ENCODE measurements at regions not wholly inside any gene's neighbourhood (a gene's known extent, or its start where the extent isn't known, plus 50 kb on each side); places are given as distances from the start of the nearest gene placed in this dataset.

DNA sequence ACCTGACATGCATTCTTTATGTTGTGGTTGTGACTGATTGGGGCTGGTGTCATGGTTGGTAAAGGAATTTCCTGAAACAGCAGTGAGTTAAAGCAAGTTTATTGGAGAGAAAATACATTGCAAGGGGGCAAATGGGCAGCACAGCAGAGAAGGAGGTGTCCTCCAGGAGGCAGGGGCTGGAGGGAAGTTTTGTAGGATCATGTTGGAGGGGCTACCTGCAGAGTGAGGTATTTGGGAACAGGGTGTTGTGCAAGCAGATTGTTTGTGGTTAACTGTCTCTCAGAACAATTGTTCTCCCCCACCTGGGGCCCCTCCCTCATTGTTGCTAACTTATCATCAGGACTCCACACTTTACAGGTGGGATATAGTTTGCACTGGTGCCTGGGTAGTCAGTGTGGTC, 196.0 kb downstream of the NSUN3 start:
- Histone ChIP-seq H3K4me1 (replicated peaks in 1 of 4; ENCODE audit: control insufficient read depth in 3 of 4, insufficient read depth in 4 of 4, low read length in 3 of 4) (peaks cover 0 to 4% (median 0%) of the 10 kb centered on the region in 4 experiments; a peak in 2 of 7 replicates), H2BK20ac (ENCODE audit: low read length) (no peak overlapping the region), H2AK5ac (ENCODE audit: low read depth, low read length) (no peak overlapping the region), H3K18ac (ENCODE audit: extremely low read depth, low read length) (no peak overlapping the region), H3K9me3 (ENCODE audit: insufficient read depth in 2 of 2, low read depth in 1 of 2, low read length in 1 of 2) (no peaks in the 10 kb centered on the region), H4K20me1 (replicated peaks in 1 of 2; ENCODE audit: control insufficient read depth in 1 of 2, insufficient read depth in 2 of 2, low read length in 2 of 2) (no peaks in the 10 kb centered on the region), H3K27ac (ENCODE audit: low read depth, low read length) (no peak overlapping the region), H2BK5ac (ENCODE audit: low read depth, low read length) (no peak overlapping the region), H3K79me2 (ENCODE audit: control insufficient read depth in 1 of 2, insufficient read depth in 2 of 2, low read length in 2 of 2) (no peaks in the 10 kb centered on the region), H2BK15ac (ENCODE audit: low read length) (no peak overlapping the region), H2BK12ac (ENCODE audit: low read depth, low read length) (no peak overlapping the region), H3K36me3 (ENCODE audit: control insufficient read depth in 2 of 4, insufficient read depth in 4 of 4, low read length in 3 of 4) (no peaks in the 10 kb centered on the region), H3K79me1 (ENCODE audit: low read depth, low read length) (no peaks in the 10 kb centered on the region), H3K4ac (replicated peaks; ENCODE audit: insufficient read length, low read depth, low read length) (no peak overlapping the region), H3K4me3 (ENCODE audit: extremely low read depth in 1 of 4, insufficient read depth in 2 of 4, low read depth in 3 of 4, low read length in 4 of 4) (no peak overlapping the region), H3K9ac (replicated peaks in 1 of 4; ENCODE audit: extremely low read depth in 1 of 4, low read depth in 3 of 4, low read length in 3 of 4) (no peak overlapping the region), H2BK120ac (replicated peaks; ENCODE audit: low read depth, low read length) (no peak overlapping the region), H2AFZ (ENCODE audit: low read length) (no peak overlapping the region), H3K14ac (ENCODE audit: insufficient read length) (no peak overlapping the region), H4K5ac (ENCODE audit: insufficient read length, low read depth, low read length) (no peak overlapping the region), H3K23me2 (ENCODE audit: low read depth, low read length) (no peaks in the 10 kb centered on the region), H3K27me3 (replicated peaks in 1 of 4; ENCODE audit: control insufficient read depth in 3 of 4, extremely low read depth in 1 of 4, insufficient read depth in 3 of 4, low read length in 3 of 4) (no peaks in the 10 kb centered on the region), H3K4me2 (ENCODE audit: insufficient read depth in 1 of 2, low read depth in 2 of 2, low read length in 2 of 2) (no peak overlapping the region), H4K8ac (ENCODE audit: extremely low read depth, insufficient read depth, low read length) (no peak overlapping the region), H3K23ac (ENCODE audit: insufficient read length) (no peak overlapping the region), H3K56ac (replicated peaks; ENCODE audit: insufficient read length, low read depth, low read length) (no peak overlapping the region), H4K91ac (replicated peaks; ENCODE audit: insufficient read length, low read length) (no peak overlapping the region)
- DNase-seq (ENCODE audit: low read depth in 1 of 2, low spot score in 2 of 2) (no peak), FAIRE-seq (no peak)
- ChIA-PET POLR2A (ENCODE audit: partially characterized antibody) (no interaction called here), CTCF (ENCODE audit: partially characterized antibody) (interaction anchor here (3.3 kb wide), 1 partner anchor 10 kb away, joined by 10 read pairs; no protein-coding TSS in a partner anchor)
- TF ChIP-seq NANOG (IDR thresholded peaks at IDR 0.05; ENCODE audit: insufficient read depth, low read depth, low read length, poor library complexity, severe bottlenecking) = no peak
- no peak for TF ChIP-seq BRCA1 (IDR thresholded peaks at IDR 0.05; ENCODE audit: low read depth, low read length)
- no peak for TF ChIP-seq RFX5 (IDR thresholded peaks at IDR 0.05; ENCODE audit: borderline replicate concordance, low read depth, low read length)
- no peak for TF ChIP-seq TAF1 (IDR thresholded peaks at IDR 0.05; ENCODE audit: low read depth, low read length)
- TF ChIP-seq POU5F1 (IDR thresholded peaks at IDR 0.05; ENCODE audit: low read depth, low read length) = no peak
- TF ChIP-seq BCL11A (IDR thresholded peaks at IDR 0.05; ENCODE audit: low read depth in 2 of 2, low read length in 2 of 2) = no peak
- TF ChIP-seq, protein P1, sequence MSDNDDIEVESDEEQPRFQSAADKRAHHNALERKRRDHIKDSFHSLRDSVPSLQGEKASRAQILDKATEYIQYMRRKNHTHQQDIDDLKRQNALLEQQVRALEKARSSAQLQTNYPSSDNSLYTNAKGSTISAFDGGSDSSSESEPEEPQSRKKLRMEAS (IDR thresholded peaks at IDR 0.05) = no peak
- TF ChIP-seq, protein P2, sequence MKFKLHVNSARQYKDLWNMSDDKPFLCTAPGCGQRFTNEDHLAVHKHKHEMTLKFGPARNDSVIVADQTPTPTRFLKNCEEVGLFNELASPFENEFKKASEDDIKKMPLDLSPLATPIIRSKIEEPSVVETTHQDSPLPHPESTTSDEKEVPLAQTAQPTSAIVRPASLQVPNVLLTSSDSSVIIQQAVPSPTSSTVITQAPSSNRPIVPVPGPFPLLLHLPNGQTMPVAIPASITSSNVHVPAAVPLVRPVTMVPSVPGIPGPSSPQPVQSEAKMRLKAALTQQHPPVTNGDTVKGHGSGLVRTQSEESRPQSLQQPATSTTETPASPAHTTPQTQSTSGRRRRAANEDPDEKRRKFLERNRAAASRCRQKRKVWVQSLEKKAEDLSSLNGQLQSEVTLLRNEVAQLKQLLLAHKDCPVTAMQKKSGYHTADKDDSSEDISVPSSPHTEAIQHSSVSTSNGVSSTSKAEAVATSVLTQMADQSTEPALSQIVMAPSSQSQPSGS (IDR thresholded peaks at IDR 0.05; ENCODE audit: low read length) = no peak
- TF ChIP-seq CBX8 (IDR thresholded peaks at IDR 0.05; ENCODE audit: borderline replicate concordance, low read depth, low read length) = no peak
- TF ChIP-seq SP2 (IDR thresholded peaks at IDR 0.05; ENCODE audit: low read length) = no peak
- TF ChIP-seq CREB1 (IDR thresholded peaks at IDR 0.05) = no peak

Data from H1 (cell line).